ENCODE measurements at regions not wholly inside any gene's neighbourhood (a gene's known extent, or its start where the extent isn't known, plus 50 kb on each side); places are given as distances from the start of the nearest gene placed in this dataset.
"Not testable (repeated sequence)": the region's sequence is repeated elsewhere in the genome, so short reads cannot be mapped to it uniquely, and the experiment has no call there.

- no peak for DNase-seq (ENCODE audit: low spot score)
These were observed 376.7 kb downstream of the GLRX3 start for GRCh38 chr10:130512936-130513335.

DNA sequence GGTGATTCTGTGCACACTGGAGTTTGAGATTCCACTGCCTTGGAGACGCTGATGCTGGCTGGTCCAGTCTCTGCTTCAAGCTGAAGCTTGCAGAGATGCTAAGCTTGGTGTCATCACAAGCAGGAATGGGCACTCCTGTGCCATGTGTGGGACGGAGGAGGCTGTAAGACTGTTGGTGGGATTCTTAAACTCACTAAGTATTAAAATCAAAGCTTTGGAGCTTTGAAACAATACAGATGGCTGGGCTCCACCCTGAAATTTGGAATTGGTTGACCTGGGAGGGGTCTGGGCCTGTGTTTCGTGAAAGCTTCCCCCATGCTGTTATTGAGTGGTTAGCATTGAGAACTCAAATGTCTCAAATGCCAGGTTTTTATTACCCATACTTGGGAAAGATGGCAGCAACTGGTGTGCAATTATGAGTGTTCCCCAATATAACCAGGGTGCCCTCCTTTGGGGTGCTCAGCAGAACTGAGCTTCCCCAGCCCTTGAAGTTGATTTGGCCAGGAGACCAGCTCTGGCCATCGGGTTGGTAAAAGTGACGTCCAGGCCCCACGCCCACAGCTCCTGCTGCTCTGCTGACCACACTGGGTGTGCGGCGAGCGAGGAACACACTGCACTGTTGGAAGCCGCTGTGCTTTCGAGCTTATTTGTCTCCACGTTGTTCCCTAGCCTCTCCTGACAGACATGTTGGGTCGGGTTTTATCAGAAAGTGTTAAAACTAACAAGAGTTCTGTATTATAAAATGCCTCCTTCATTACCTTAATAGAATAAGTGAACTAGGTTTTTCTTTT, 377.7 kb downstream of the GLRX3 start:
- no peak for DNase-seq (ENCODE audit: low spot score)

- no peak for DNase-seq (ENCODE audit: low spot score)
These were observed 379.5 kb downstream of the GLRX3 start for GRCh38 chr10:130515670-130516069.

- DNase-seq (ENCODE audit: low spot score) = no peak
These were observed 380.0 kb downstream of the GLRX3 start for GRCh38 chr10:130516141-130516735.

GRCh38 chr10:130518921-130519320, 382.7 kb downstream of the GLRX3 start:
- not testable (repeated sequence) for DNase-seq (ENCODE audit: low spot score)

- DNase-seq (ENCODE audit: low spot score) = no peak
These were observed 383.6 kb downstream of the GLRX3 start for GRCh38 chr10:130519791-130520190.

GRCh38 chr10:130531312-130531711, 395.1 kb downstream of the GLRX3 start:
- no peak for DNase-seq (ENCODE audit: low spot score)

DNA sequence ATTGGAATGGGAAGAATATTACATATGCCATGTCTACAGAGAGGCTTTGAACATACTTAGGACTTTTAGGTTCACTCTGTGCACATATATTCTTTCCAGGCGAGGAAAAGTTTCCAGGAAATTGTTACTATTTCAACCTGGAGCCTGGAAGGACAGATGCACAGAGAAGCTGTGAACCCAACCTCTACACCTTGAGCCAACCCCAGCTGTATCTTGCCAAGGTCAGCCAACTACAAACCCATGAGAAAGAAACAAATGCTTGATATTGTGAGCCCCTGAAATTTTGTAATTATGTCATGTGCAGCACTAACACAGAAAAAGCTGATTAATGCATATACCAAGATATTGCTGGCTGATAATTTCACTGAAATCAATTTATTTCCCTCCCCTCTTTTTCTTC, 404.9 kb downstream of the GLRX3 start:
- no peak for DNase-seq (ENCODE audit: low spot score)

DNA sequence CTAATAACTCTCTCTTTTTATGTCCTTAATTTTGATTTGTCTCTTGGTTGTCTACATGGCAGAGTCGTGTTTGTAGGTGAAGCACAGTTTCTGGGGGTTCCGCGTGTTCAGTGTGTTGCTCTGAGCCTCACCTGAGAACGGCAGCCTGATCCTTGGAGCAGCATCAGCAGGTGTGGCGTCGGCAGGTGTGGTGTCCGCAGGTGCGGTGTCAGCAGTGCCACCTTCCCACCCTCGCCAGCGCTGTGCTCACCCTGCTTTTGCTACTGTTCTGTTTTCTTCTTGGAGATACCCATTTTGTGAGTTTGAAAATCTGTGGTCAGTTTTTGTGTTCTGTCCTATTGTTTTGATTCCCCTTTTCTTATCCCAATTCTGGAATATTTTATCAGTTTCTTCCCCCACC, 406.6 kb downstream of the GLRX3 start:
- DNase-seq (ENCODE audit: low spot score) = no peak

- DNase-seq (ENCODE audit: low spot score) = no peak
These were observed 407.6 kb downstream of the GLRX3 start for GRCh38 chr10:130543794-130544193.

- DNase-seq (ENCODE audit: low spot score) = no peak
These were observed 408.9 kb downstream of the GLRX3 start for GRCh38 chr10:130545122-130545521.

GRCh38 chr10:130545697-130546096, 409.5 kb downstream of the GLRX3 start:
- no peak for DNase-seq (ENCODE audit: low spot score)

GRCh38 chr10:130546841-130547240, 410.6 kb downstream of the GLRX3 start:
- DNase-seq (ENCODE audit: low spot score) = no peak

DNA sequence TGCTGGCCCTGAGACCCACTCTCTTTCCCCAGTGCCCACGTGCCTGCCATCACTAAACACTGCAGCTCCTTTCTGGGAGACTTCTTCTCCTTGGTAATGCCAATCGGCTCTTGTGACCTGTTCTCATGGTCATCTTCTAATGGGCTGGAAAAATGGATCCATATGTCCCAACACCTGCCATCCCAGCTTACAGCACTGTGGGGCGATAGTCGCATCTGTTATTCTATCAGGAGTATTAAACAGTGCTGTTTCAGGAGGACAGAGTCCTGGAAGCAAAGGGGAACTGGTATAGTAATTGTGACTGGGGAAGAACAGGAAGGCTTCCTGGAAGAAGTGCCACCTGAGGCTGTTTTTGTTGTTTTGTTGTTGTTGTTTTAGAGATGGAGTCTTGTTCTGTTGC, 411.2 kb downstream of the GLRX3 start:
- peak; percentile 3 for DNase-seq (ENCODE audit: low spot score)

GRCh38 chr10:130550952-130551674, 414.9 kb downstream of the GLRX3 start:
- DNase-seq (ENCODE audit: low spot score) = no peak

DNA sequence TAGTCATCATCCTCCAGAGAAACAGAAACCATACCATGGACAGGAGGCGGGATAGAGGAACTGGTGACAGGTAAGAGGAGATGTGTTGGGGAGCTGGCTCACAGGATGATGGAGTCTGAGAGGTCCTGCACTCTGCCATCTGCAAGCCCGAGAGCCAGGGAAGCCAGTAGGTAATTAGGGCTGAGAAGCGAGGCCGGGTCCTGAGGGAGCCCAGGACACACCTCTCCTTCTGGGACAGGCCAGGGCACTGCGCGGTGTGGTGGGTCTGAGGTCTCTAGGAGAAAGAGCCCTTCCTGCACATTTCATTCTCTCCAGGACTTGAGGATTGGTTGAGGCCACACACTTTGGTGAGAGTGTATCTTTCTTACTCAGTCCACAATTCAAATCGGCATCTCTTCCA, 415.5 kb downstream of the GLRX3 start:
- no peak for DNase-seq (ENCODE audit: low spot score)

GRCh38 chr10:130553826-130554225, 417.6 kb downstream of the GLRX3 start:
- DNase-seq (ENCODE audit: low spot score) = no peak

DNA sequence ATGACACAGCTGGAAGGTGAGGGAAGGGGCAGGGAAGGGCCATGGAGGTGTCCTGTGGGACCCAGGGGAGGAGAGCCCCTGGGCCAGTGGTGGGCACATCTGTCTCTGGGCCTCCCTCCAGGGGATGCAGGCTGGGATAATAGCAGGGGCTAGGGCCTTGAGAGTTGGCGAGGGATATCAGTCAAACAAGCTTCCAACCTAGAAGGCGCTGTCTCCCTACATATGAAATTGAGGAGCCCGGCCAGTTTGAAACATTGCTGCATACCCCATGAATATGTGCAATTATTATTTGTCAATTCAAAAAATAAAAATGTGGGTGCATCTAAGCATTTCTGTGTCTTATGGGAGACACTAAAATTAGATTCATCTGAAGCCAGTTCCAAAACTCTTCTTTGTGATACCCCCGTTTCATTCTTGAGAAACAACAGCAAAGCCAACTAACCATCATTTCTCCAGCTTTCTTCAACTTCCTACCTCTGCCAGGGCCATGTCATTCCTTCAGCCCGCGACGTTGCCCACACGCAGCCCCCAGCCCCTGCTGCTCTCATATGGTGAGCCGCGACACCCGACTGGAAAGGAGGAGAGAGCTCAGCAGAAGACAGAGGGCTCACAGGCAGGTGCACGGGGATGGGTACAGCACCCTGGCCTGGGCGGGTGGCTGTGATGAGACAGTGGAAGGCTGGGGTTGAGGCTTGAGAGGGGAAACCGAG, 418.7 kb downstream of the GLRX3 start:
- no peak for DNase-seq (ENCODE audit: low spot score)

- no peak for DNase-seq (ENCODE audit: low spot score)
These were observed 419.2 kb downstream of the GLRX3 start for GRCh38 chr10:130555411-130555750.

DNA sequence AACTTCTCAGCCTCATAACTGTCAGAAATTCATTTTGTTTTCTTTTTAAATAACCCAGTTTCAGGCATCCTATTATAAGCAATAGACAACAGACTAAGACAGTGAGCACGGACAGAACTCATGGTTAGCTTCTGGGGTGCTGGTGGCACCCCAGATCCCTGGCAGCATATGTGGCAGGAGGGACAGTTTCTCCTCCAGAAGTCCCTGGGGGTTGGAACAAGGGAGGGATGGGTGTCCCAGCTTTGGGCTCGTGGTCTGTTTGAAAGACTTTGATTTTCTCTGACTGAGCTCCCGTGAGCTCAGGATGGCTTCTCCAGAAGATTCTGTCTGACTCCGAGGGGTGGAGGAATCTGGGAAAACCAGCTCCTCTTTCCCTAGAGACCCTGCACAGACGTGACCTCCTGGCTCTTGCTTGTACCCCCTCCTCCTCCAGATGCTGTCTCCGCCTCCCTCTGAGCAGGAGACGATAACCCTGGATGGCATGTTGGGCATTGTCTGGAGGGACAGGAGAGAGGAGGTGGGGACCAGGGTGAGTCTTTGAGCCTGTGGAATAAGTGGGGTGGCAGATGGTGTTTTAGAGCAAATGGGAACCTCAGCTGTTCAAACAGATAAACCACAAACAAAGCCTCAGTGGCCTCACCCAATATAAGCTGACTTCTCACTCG, 421.1 kb downstream of the GLRX3 start:
- no peak for DNase-seq (ENCODE audit: low spot score)

DNA sequence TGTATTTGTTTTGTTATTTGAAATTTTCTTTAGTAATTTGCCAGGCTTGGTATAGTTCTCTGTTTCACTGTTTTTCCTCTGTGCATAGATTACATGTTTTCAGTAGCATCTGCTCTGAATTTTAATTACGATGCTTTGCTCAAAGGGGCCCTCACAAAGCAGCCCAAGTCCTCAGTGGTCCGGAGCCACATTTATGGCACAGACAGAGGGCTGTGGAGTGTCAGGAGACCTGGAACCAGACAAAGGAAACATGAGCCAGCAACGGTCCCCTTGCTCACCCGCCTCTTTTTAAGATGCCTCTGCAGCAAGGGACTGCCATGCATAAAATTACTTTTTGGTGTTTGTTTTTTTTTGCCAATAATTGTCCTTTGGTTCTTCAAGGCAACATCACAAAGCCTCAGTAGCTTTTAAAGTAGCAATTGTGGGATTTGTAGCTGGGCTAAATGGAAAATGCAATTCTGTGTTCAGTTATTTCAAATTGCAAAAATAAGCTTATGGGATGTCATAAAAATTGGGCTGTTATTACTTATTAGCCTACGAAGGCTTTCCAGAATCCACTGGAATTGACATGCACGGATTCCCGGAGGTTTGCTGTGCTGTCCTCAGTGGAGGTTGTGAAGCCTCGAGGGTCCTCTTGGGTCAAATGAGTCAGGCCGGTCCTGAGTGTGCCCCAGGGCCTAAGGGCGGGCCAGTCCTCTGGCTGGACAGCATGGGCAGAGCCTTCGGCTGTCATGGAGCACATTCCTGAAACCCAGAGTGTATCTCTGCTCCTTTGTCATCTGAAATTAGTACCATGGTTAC, 422.8 kb downstream of the GLRX3 start:
- no peak for DNase-seq (ENCODE audit: low spot score)
